Activated CD4-positive, alpha-beta T cell treated with anti-CD3 and anti-CD28 coated beads, Interleukin-2, amount 10 ng/mL, durations not matched to agents 7 days and 5 days (primary cell): ENCODE measurements at regions not wholly inside any gene's neighbourhood (a gene's known extent, or its start where the extent isn't known, plus 50 kb on each side); places are given as distances from the start of the nearest gene placed in this dataset.

Experiments
- CTCF ChIA-PET: fragments of 350-600 bp; sonication (Branson Sonifier 250); formaldehyde crosslinking; loops from one replicate; lab custom pipeline; 2021; ENCODE audit warnings: antibody characterized with exemption; lab: Charles Lee
- POLR2A ChIA-PET: fragments of 350-600 bp; sonication (Branson Sonifier 250); formaldehyde crosslinking; loops from one replicate; lab custom pipeline; 2021; ENCODE audit warnings: antibody characterized with exemption; lab: Charles Lee
- DNase-seq: peaks from one replicate; pipeline ENCODE4 v3.0.0-alpha.2; 2020
- H3K27ac Mint-ChIP-seq: one replicate; pipeline ENCODE4 v1.8.0; 2021; ENCODE audit warnings: mild to moderate bottlenecking, moderate library complexity, mixed read lengths
- H3K27me3 Mint-ChIP-seq: one replicate; pipeline ENCODE4 v1.8.0; 2021; ENCODE audit warnings: mixed read lengths
- H3K36me3 Mint-ChIP-seq: one replicate; pipeline ENCODE4 v1.8.0; 2021; ENCODE audit warnings: low read depth, mixed read lengths
- H3K4me1 Mint-ChIP-seq: one replicate; pipeline ENCODE4 v1.8.0; 2021; ENCODE audit warnings: mixed read lengths
- H3K4me3 Mint-ChIP-seq: one replicate; pipeline ENCODE4 v1.8.0; 2021; ENCODE audit warnings: mild to moderate bottlenecking, moderate library complexity, mixed read lengths
- H3K9me3 Mint-ChIP-seq: one replicate; pipeline ENCODE4 v1.8.0; 2021; ENCODE audit warnings: mixed read lengths

DNA sequence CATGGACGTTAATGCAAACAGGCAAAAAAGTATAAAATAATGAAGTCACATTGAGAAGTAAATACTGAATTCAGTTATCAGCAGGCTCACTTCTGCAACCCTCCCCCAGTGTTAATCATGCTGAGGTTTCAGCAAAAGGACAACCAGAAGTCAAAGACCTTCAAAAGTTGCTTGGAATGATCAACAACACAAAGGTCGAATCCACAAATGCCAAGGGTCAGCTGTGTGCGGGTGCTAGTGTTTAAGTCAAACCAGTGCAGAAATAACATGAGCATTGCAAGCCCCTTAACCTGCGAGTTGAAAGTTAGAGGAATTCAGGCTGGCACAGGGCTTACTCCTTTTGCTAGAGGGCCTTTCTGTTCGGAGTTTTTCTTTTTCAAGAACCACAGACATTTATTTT is 436.7 kb upstream of the SEL1L start:
- Mint-ChIP-seq H3K36me3 (no peaks in the 10 kb centered on the region), H3K9me3 (peaks cover 26% of the 10 kb centered on the region), H3K4me1 (no peaks in the 10 kb centered on the region), H3K27ac (no peak overlapping the region), H3K27me3 (no peaks in the 10 kb centered on the region), H3K4me3 (no peak overlapping the region)
- DNase-seq, result no peak
- CTCF ChIA-PET, result no interaction called here
- POLR2A ChIA-PET, result no interaction called here

DNA sequence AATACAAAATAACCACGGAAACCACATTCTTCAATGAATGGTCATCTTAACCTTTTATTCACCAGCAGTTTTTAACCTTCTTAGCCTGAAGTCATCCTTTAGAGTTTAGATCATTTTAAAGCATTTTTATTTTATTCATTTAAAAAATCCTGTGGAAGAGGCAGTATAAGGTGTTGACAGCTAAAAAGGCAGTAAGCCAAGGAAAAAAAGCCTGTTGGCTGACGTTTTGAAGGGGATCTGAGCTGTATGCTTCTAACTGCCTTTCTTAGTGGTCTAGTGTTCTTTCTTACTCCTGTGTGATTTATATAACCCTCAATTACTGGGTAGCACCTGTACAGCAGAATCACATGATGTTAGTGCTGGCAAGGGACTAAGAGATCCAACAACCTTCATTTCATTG is 438.3 kb upstream of the SEL1L start:
- no peaks in the 10 kb centered on the region for H3K36me3 Mint-ChIP-seq
- no peaks in the 10 kb centered on the region for H3K27me3 Mint-ChIP-seq
- ChIA-PET POLR2A (no interaction called here), CTCF (interaction anchor here (1.4 kb wide), 1 partner anchor 9 kb away, joined by 5 read pairs; no protein-coding TSS in a partner anchor)
- no peak overlapping the region for H3K27ac Mint-ChIP-seq
- DNase-seq, result no peak
- H3K4me1 Mint-ChIP-seq, result no peaks in the 10 kb centered on the region
- H3K9me3 Mint-ChIP-seq, result peaks cover 24% of the 10 kb centered on the region
- no peak overlapping the region for H3K4me3 Mint-ChIP-seq

DNA sequence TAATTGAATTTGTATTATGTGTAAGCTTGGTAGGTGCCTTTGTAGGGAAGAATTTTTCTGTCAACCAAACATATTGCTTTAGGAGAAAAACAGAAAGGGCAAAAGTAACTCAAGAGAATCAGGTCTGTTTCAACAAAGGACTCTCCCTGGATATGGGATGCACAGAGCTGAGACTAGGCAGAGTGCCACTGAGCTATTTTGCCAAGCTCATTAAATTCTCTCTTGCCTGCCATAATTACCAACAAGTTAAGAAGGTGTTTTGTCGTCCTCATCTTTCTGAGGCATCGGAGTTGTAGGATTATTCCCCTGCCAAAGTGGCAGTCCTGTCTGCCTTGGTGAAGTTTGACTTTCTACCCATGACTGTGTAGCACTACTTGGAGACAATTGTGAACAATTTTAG is 438.9 kb upstream of the SEL1L start:
- no peaks in the 10 kb centered on the region for H3K4me1 Mint-ChIP-seq
- no peak overlapping the region for H3K4me3 Mint-ChIP-seq
- no peak overlapping the region for H3K27ac Mint-ChIP-seq
- DNase-seq, result no peak
- H3K36me3 Mint-ChIP-seq, result no peaks in the 10 kb centered on the region
- POLR2A ChIA-PET, result no interaction called here
- CTCF ChIA-PET, result interaction anchor here (1.4 kb wide), 1 partner anchor 9 kb away, joined by 5 read pairs; no protein-coding TSS in a partner anchor
- peaks cover 21% of the 10 kb centered on the region for H3K9me3 Mint-ChIP-seq
- H3K27me3 Mint-ChIP-seq, result no peaks in the 10 kb centered on the region

DNA sequence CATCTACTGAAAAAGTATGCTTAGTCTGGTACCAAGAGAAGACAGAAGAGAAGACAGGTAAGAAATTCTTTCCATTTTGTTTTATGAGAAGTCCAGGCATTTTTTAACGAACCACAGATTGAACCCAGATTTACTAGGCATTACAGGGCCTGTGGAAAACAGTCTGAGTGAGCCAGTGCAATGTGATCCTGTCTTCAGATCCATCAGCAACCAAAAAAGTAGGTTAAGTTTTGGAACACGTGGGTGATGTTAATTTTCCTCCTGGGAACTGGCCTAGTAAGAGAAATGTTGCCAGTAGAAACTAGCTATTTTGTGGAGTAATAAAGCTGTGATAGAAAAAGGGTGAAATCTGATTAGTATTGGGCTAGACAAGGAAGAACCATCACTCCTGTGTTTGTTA is 440.9 kb upstream of the SEL1L start:
- Mint-ChIP-seq H3K9me3 (peaks cover 14% of the 10 kb centered on the region), H3K36me3 (no peaks in the 10 kb centered on the region), H3K27me3 (no peaks in the 10 kb centered on the region), H3K27ac (no peak overlapping the region), H3K4me3 (no peak overlapping the region), H3K4me1 (no peaks in the 10 kb centered on the region)
- DNase-seq, result no peak
- CTCF ChIA-PET, result no interaction called here
- POLR2A ChIA-PET, result no interaction called here

- DNase-seq, result no peak
- no peak overlapping the region for H3K4me3 Mint-ChIP-seq
- ChIA-PET CTCF (interaction anchor here (1.5 kb wide), 1 partner anchor 9 kb away, joined by 5 read pairs; no protein-coding TSS in a partner anchor), POLR2A (no interaction called here)
- H3K9me3 Mint-ChIP-seq, result no peaks in the 10 kb centered on the region
- no peaks in the 10 kb centered on the region for H3K4me1 Mint-ChIP-seq
- H3K36me3 Mint-ChIP-seq, result no peaks in the 10 kb centered on the region
- H3K27ac Mint-ChIP-seq, result no peak overlapping the region
- H3K27me3 Mint-ChIP-seq, result no peaks in the 10 kb centered on the region
Measured at GRCh38 chr14:81980601-81981306, 447.1 kb upstream of the SEL1L start.

GRCh38 chr14:81981307-81981675 is 447.6 kb upstream of the SEL1L start:
- Mint-ChIP-seq H3K4me3 (no peak overlapping the region), H3K9me3 (no peaks in the 10 kb centered on the region), H3K27me3 (no peaks in the 10 kb centered on the region), H3K4me1 (no peaks in the 10 kb centered on the region), H3K27ac (no peak overlapping the region), H3K36me3 (no peaks in the 10 kb centered on the region)
- POLR2A ChIA-PET, result no interaction called here
- CTCF ChIA-PET, result interaction anchor here (1.5 kb wide), 1 partner anchor 9 kb away, joined by 5 read pairs; no protein-coding TSS in a partner anchor
- DNase-seq, result no peak

DNA sequence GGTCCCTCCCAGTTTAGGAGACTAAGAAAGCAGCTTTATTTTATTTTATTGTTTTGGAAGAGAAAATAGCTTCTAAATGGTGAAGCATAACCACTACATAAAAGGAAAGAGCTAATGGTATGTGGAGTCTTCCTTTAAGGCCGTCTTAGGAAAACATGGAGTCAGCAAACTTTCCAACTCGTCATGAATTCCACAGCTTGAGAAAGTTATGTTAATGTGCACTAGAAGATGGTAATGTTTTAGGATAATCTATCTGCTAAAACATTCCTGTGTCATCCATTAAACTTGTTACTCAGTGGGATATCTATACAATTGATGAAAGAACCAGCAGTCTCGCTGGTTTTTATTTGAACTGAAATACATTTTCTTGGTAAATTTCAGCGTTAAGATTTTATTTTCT is 448.4 kb upstream of the SEL1L start:
- DNase-seq, result no peak
- no peaks in the 10 kb centered on the region for H3K4me1 Mint-ChIP-seq
- CTCF ChIA-PET, result interaction anchor here (1.5 kb wide), 1 partner anchor 10 kb away, joined by 5 read pairs; no protein-coding TSS in a partner anchor
- H3K4me3 Mint-ChIP-seq, result no peak overlapping the region
- no peaks in the 10 kb centered on the region for H3K9me3 Mint-ChIP-seq
- POLR2A ChIA-PET, result no interaction called here
- H3K27me3 Mint-ChIP-seq, result no peaks in the 10 kb centered on the region
- H3K36me3 Mint-ChIP-seq, result no peaks in the 10 kb centered on the region
- no peak overlapping the region for H3K27ac Mint-ChIP-seq

DNA sequence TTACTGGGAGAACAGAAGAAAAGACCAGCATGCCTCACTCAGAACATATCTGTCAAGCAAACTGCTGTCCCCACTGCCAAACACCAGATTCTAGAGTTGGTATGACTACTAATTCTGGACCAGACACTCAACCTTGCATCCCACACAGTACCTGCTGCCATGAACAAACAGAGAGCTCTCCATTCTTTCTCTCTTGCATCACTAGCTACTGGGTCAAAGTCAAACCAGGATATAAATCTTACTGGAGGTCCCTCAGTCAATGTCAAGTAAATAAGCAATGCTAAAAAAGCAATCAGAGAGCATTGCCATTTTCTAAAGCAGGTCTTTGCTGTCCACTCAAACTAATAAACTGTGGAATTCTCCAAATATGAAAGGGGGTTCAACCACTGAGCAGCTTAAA is 452.4 kb upstream of the SEL1L start:
- Mint-ChIP-seq H3K27me3 (no peaks in the 10 kb centered on the region), H3K9me3 (no peaks in the 10 kb centered on the region), H3K36me3 (no peaks in the 10 kb centered on the region), H3K4me1 (no peaks in the 10 kb centered on the region), H3K27ac (no peak overlapping the region), H3K4me3 (no peak overlapping the region)
- CTCF ChIA-PET, result interaction anchor here (0.5 kb wide), 1 partner anchor 227 kb away, joined by 4 read pairs; no protein-coding TSS in a partner anchor
- no peak for DNase-seq
- POLR2A ChIA-PET, result no interaction called here

DNA sequence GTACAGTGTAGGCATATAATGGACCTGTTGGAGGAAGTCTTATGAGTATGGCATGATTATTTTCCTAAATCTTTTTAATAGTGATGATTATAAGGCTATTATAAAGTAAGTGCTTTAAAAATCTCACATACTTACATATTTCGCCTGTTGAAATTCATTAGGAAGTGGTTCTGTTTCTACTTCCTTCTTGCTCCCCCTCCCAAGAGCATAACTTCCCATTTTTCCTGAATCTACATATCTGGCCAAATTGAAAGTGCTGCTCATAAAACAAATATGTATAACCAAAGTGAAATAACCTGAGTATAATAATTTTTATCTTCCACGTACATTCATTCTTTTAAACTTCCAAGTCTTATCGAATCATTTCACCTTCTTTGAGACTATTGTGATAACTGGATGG is 455.6 kb upstream of the SEL1L start:
- Mint-ChIP-seq H3K36me3 (no peaks in the 10 kb centered on the region), H3K27ac (no peak overlapping the region), H3K4me1 (no peaks in the 10 kb centered on the region), H3K4me3 (no peak overlapping the region), H3K27me3 (no peaks in the 10 kb centered on the region), H3K9me3 (no peaks in the 10 kb centered on the region)
- DNase-seq, result no peak
- ChIA-PET CTCF (no interaction called here), POLR2A (no interaction called here)

- peak; percentile 55 for DNase-seq
- no peaks in the 10 kb centered on the region for H3K4me1 Mint-ChIP-seq
- H3K4me3 Mint-ChIP-seq, result no peak overlapping the region
- H3K27me3 Mint-ChIP-seq, result no peaks in the 10 kb centered on the region
- POLR2A ChIA-PET, result no interaction called here
- no peaks in the 10 kb centered on the region for H3K9me3 Mint-ChIP-seq
- CTCF ChIA-PET, result no interaction called here
- no peaks in the 10 kb centered on the region for H3K36me3 Mint-ChIP-seq
- H3K27ac Mint-ChIP-seq, result no peak overlapping the region
Measured at GRCh38 chr14:81990312-81990761, 456.7 kb upstream of the SEL1L start.

DNA sequence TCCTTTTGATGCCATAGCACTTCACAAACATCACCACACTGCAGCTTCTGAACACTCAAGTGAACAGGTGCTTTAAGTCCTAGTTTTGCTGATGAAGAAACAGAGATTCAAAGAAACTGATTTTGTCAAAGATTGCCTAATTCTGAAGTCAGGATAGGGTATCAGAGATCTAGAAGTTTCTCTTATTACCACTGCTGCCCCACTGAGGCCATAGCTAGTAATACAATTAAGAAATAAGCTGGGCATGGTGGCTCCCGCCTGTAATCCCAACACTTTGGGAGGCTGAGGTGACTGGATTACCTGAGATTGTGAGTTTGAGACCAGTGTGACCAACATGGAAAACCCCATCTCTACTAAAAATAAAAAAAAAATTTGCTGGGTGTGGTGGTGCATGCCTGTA is 458.3 kb upstream of the SEL1L start:
- Mint-ChIP-seq H3K4me1 (no peaks in the 10 kb centered on the region), H3K4me3 (no peak overlapping the region), H3K36me3 (no peaks in the 10 kb centered on the region), H3K27me3 (no peaks in the 10 kb centered on the region), H3K9me3 (no peaks in the 10 kb centered on the region), H3K27ac (no peak overlapping the region)
- ChIA-PET POLR2A (no interaction called here), CTCF (no interaction called here)
- DNase-seq, result no peak

DNA sequence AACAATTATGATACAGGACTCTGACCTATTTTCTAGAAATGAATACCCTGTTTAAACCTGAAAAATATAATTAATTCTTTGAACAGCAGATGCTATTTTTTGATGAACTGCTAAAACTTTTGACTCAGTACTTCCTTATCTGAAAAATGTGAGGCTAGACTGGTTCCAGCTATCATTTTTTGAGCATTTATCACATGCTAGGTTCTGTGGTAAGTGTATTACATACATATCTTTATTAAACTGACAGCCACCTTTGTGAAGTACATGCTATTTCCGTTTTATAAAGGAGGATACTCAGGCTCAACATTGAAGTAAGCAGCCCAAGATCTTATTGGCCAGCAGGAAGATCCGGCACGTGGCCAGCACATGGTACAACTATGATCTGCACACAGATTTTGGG is 459.8 kb upstream of the SEL1L start:
- POLR2A ChIA-PET, result no interaction called here
- no peaks in the 10 kb centered on the region for H3K36me3 Mint-ChIP-seq
- no peak overlapping the region for H3K4me3 Mint-ChIP-seq
- no peak overlapping the region for H3K27ac Mint-ChIP-seq
- CTCF ChIA-PET, result no interaction called here
- H3K9me3 Mint-ChIP-seq, result no peaks in the 10 kb centered on the region
- no peaks in the 10 kb centered on the region for H3K27me3 Mint-ChIP-seq
- DNase-seq, result no peak
- no peaks in the 10 kb centered on the region for H3K4me1 Mint-ChIP-seq

DNA sequence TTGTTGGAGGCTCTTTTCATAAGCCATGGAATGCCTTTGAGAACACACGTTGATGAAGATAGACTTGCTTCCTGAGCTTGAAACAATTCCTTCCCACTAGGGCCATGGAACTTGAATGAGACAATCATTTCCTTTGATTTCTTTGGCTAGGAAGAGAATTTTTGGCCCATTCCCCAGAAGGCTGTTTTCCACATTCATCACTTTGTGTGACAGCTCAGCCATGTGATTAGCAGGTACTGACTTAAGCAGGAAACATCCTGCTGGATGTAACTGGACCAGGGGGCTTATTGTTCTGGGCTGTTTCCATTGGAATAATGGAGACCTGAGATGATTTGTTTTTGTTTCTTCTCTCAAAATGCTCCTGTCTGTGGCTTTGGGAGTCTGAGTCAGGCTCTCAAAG is 469.8 kb upstream of the SEL1L start:
- Mint-ChIP-seq H3K4me1 (no peaks in the 10 kb centered on the region), H3K9me3 (no peaks in the 10 kb centered on the region), H3K36me3 (no peaks in the 10 kb centered on the region), H3K27ac (no peak overlapping the region), H3K27me3 (no peaks in the 10 kb centered on the region), H3K4me3 (no peak overlapping the region)
- no peak for DNase-seq
- ChIA-PET CTCF (interaction anchor here (0.6 kb wide), 2 partner anchors 1024 to 1426 kb away, joined by 4 to 5 read pairs; no protein-coding TSS in a partner anchor), POLR2A (no interaction called here)

- ChIA-PET CTCF (no interaction called here), POLR2A (no interaction called here)
- DNase-seq, result no peak
- Mint-ChIP-seq H3K27me3 (no peaks in the 10 kb centered on the region), H3K27ac (no peak overlapping the region), H3K36me3 (no peaks in the 10 kb centered on the region), H3K4me3 (no peak overlapping the region), H3K9me3 (peaks cover 4% of the 10 kb centered on the region), H3K4me1 (no peaks in the 10 kb centered on the region)
Measured at GRCh38 chr14:82009076-82009475, 475.4 kb upstream of the SEL1L start.
